B cell (primary cell): ENCODE measurements at regions not wholly inside any gene's neighbourhood (a gene's known extent, or its start where the extent isn't known, plus 50 kb on each side); places are given as distances from the start of the nearest gene placed in this dataset.

Experiments
- ATAC-seq: fragments of 200-7000 bp; cut with Tn5 transposase; one replicate; pipeline ENCODE4 v1.10.0; 2021; ENCODE audit warnings: low read depth, mild to moderate bottlenecking, moderate number of reproducible peaks, moderate library complexity
- CTCF ChIA-PET: fragments of 350-600 bp; sonication (Branson Sonifier 250); formaldehyde crosslinking; loops from one replicate; lab custom pipeline; 2021; ENCODE audit warnings: antibody characterized with exemption, inconsistent platforms; lab: Charles Lee
- POLR2A ChIA-PET: fragments of 350-600 bp; sonication (Branson Sonifier 250); formaldehyde crosslinking; loops from one replicate; lab custom pipeline; 2021; ENCODE audit warnings: antibody characterized with exemption; lab: Charles Lee
- DNase-seq: peaks from one replicate; pipeline ENCODE4 v3.0.0; 2013
- H2AFZ ChIP-seq: 2 replicates; pipeline ENCODE4 v1.6.1; 2012; ENCODE audit warnings: mild to moderate bottlenecking, low read depth, low read length; ENCODE audit not compliant: insufficient read depth, poor library complexity, severe bottlenecking
- H3K27ac ChIP-seq, 2 donors: 1 replicate in 1 of 2; 2 replicates in 1 of 2; pipeline ENCODE4 v1.5.1; 2012 to 2013; ENCODE audit warnings: low read length in 2 of 2, mild to moderate bottlenecking in 2 of 2, moderate library complexity in 1 of 2
- H3K27me3 ChIP-seq, 4 experiments: fragments of 200-600 bp in 1 of 4; sonication (generic) in 1 of 4; replicated peaks in 1 of 4; 1 replicate in 2 of 4; 2 replicates in 2 of 4; pipeline versions ENCODE4 v1.6.1 to v1.7.0; 2013 to 2016; ENCODE audit warnings: low read length in 3 of 4, mild to moderate bottlenecking in 2 of 4, mixed read lengths in 1 of 4, moderate library complexity in 1 of 4; ENCODE audit not compliant: insufficient read depth in 4 of 4, control insufficient read depth in 3 of 4; ENCODE audit errors: control extremely low read depth in 1 of 4
- H3K36me3 ChIP-seq, 2 experiments: replicated peaks in 1 of 2; 1 replicate in 1 of 2; 2 replicates in 1 of 2; pipeline versions ENCODE4 v1.6.1 to v1.7.1; 2013; ENCODE audit warnings: low read length in 1 of 2; ENCODE audit not compliant: insufficient read depth in 2 of 2, control insufficient read depth in 1 of 2; ENCODE audit errors: control extremely low read depth in 1 of 2, extremely low read depth in 1 of 2
- H3K4me1 ChIP-seq, 2 donors: fragments of 200-600 bp in 1 of 2; sonication (generic) in 1 of 2; 1 replicate in 1 of 2; 2 replicates in 1 of 2; pipeline versions ENCODE4 v1.5.1 to v1.6.1; 2013 to 2017; ENCODE audit warnings: low read length in 2 of 2; ENCODE audit not compliant: control insufficient read depth in 2 of 2, insufficient read depth in 2 of 2
- H3K4me2 ChIP-seq: replicated peaks from 2 replicates; pipeline ENCODE3; 2012; ENCODE audit warnings: mild to moderate bottlenecking, low read depth, low read length; ENCODE audit not compliant: poor library complexity, severe bottlenecking
- H3K4me3 ChIP-seq, 5 experiments: fragments of 200-600 bp in 1 of 5; sonication (generic) in 1 of 5; 1 replicate in 3 of 5; 2 replicates in 2 of 5; pipeline versions ENCODE4 v1.5.1 to v1.7.0; 2011 to 2016; ENCODE audit warnings: low read length in 4 of 5, mild to moderate bottlenecking in 4 of 5, low read depth in 2 of 5, control low read depth in 1 of 5, moderate library complexity in 1 of 5; ENCODE audit not compliant: insufficient read depth in 1 of 5; ENCODE audit errors: control extremely low read depth in 1 of 5, extremely low read depth in 1 of 5
- H3K79me2 ChIP-seq: fragments of 200-600 bp; sonication (generic); one replicate; pipeline ENCODE4 v1.6.0; 2016; ENCODE audit warnings: low read length; ENCODE audit not compliant: control insufficient read depth, insufficient read depth
- H3K9ac ChIP-seq: fragments of 200-600 bp; sonication (generic); 2 replicates; pipeline ENCODE4 v1.6.1; 2017; ENCODE audit warnings: mild to moderate bottlenecking, low read length, moderate library complexity
- H3K9me3 ChIP-seq, 3 donors: one replicate each; pipeline versions ENCODE4 v1.6.1 to v1.7.1; 2013; ENCODE audit warnings: low read length in 2 of 3; ENCODE audit not compliant: control insufficient read depth in 2 of 3, insufficient read depth in 1 of 3; ENCODE audit errors: control extremely low read depth in 1 of 3
- H4K20me1 ChIP-seq: 2 replicates; pipeline ENCODE4 v1.6.0; 2012; ENCODE audit warnings: mild to moderate bottlenecking, low read length; ENCODE audit not compliant: insufficient read depth, control insufficient read depth, poor library complexity, severe bottlenecking
- H3K27ac Mint-ChIP-seq: one replicate; pipeline ENCODE4 v1.8.0; 2021; ENCODE audit warnings: mixed read lengths
- H3K27me3 Mint-ChIP-seq: one replicate; pipeline ENCODE4 v1.8.0; 2021; ENCODE audit warnings: mixed read lengths
- H3K4me1 Mint-ChIP-seq: one replicate; pipeline ENCODE4 v1.8.0; 2021; ENCODE audit warnings: mixed read lengths
- H3K4me3 Mint-ChIP-seq: one replicate; pipeline ENCODE4 v1.8.0; 2021; ENCODE audit warnings: mixed read lengths
- H3K9me3 Mint-ChIP-seq: one replicate; pipeline ENCODE4 v1.8.0; 2022; ENCODE audit warnings: mixed read lengths; ENCODE audit not compliant: insufficient read depth
- EZH2 ChIP-seq: IDR thresholded peaks from 2 replicates; pipeline ENCODE4 v1.6.1; 2012; ENCODE audit warnings: borderline replicate concordance, low read depth, mild to moderate bottlenecking, moderate library complexity, low read length; ENCODE audit not compliant: insufficient read depth, poor library complexity, severe bottlenecking
- WGBS: methylation state at CpG from one replicate; pipeline ENCODE4 v1.1.5; 2013; ENCODE audit warnings: missing lambda C conversion rate; ENCODE audit not compliant: insufficient coverage; 5-methylcytosine and 5-hydroxymethylcytosine counted together
- intact Hi-C: fragments of 100-400 bp; cut with micrococcal nuclease; formaldehyde crosslinking; loops from one replicate; pipeline ENCODE4 v1.10.0; 2022
- TF ChIP-seq, protein P1 (sequence below): fragments of 200-600 bp; IDR thresholded peaks from one replicate; pipeline ENCODE4 v1.8.0; 2022; ENCODE audit warnings: antibody characterized with exemption, mild to moderate bottlenecking

- Mint-ChIP-seq H3K27me3 (no peaks in the 10 kb centered on the region), H3K4me3 (no peak overlapping the region), H3K4me1 (no peaks in the 10 kb centered on the region), H3K9me3 (no peaks in the 10 kb centered on the region), H3K27ac (no peak overlapping the region)
- TF ChIP-seq EZH2 = no peak
- TF ChIP-seq, protein P1, sequence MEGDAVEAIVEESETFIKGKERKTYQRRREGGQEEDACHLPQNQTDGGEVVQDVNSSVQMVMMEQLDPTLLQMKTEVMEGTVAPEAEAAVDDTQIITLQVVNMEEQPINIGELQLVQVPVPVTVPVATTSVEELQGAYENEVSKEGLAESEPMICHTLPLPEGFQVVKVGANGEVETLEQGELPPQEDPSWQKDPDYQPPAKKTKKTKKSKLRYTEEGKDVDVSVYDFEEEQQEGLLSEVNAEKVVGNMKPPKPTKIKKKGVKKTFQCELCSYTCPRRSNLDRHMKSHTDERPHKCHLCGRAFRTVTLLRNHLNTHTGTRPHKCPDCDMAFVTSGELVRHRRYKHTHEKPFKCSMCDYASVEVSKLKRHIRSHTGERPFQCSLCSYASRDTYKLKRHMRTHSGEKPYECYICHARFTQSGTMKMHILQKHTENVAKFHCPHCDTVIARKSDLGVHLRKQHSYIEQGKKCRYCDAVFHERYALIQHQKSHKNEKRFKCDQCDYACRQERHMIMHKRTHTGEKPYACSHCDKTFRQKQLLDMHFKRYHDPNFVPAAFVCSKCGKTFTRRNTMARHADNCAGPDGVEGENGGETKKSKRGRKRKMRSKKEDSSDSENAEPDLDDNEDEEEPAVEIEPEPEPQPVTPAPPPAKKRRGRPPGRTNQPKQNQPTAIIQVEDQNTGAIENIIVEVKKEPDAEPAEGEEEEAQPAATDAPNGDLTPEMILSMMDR = no peak
- Histone ChIP-seq H3K4me3 (no peak overlapping the region), H4K20me1 (no peaks in the 10 kb centered on the region), H3K9me3 (no peaks in the 10 kb centered on the region), H2AFZ (no peak overlapping the region), H3K4me1 (no peaks in the 10 kb centered on the region), H3K9ac (no peak overlapping the region), H3K4me2 (no peak overlapping the region), H3K79me2 (no peaks in the 10 kb centered on the region), H3K27me3 (no peaks in the 10 kb centered on the region), H3K36me3 (no peaks in the 10 kb centered on the region), H3K27ac (no peak overlapping the region)
- no peak for ATAC-seq
- ChIA-PET CTCF (no interaction called here), POLR2A (no interaction called here)
- intact Hi-C loops = no loop called here
- DNase-seq = no peak
- no CpG with 5 or more reads among the region's 2 CpGs for WGBS
These were observed 652.5 kb upstream of the NECTIN3 start for GRCh38 chr3:110419096-110419495.

- Histone ChIP-seq H3K79me2 (no peaks in the 10 kb centered on the region), H4K20me1 (no peaks in the 10 kb centered on the region), H3K9ac (no peak overlapping the region), H3K36me3 (no peaks in the 10 kb centered on the region), H3K27ac (no peak overlapping the region), H3K4me1 (no peaks in the 10 kb centered on the region), H3K27me3 (no peaks in the 10 kb centered on the region), H2AFZ (no peak overlapping the region), H3K4me3 (no peak overlapping the region), H3K4me2 (no peak overlapping the region), H3K9me3 (no peaks in the 10 kb centered on the region)
- no CpG with 5 or more reads among the region's 2 CpGs for WGBS
- intact Hi-C loops = no loop called here
- Mint-ChIP-seq H3K4me1 (no peaks in the 10 kb centered on the region), H3K4me3 (no peak overlapping the region), H3K27me3 (no peaks in the 10 kb centered on the region), H3K27ac (no peak overlapping the region), H3K9me3 (no peaks in the 10 kb centered on the region)
- ChIA-PET POLR2A (no interaction called here), CTCF (no interaction called here)
- TF ChIP-seq EZH2 = no peak
- TF ChIP-seq, protein P1 = no peak
- DNase-seq (no peak), ATAC-seq (no peak)
These were observed 652.0 kb upstream of the NECTIN3 start for GRCh38 chr3:110419601-110420000.
